H1 (cell line): ENCODE measurements at regions not wholly inside any gene's neighbourhood (a gene's known extent, or its start where the extent isn't known, plus 50 kb on each side); places are given as distances from the start of the nearest gene placed in this dataset.

ENCODE experiments used
- CTCF ChIA-PET: fragments of 300-600 bp; sonication (Branson Sonifier 250); formaldehyde crosslinking; loops from one replicate; lab custom pipeline; 2021; ENCODE audit not compliant: partially characterized antibody; lab: Charles Lee
- POLR2A ChIA-PET: fragments of 300-600 bp; sonication (Branson Sonifier 250); formaldehyde crosslinking; loops from one replicate; lab custom pipeline; 2021; ENCODE audit warnings: inconsistent platforms; ENCODE audit not compliant: partially characterized antibody; lab: Charles Lee
- DNase-seq, 2 experiments: peaks; one replicate each; pipeline versions ENCODE4 v3.0.0 to v3.0.0-alpha.2; 2010 to 2022; ENCODE audit warnings: low spot score in 2 of 2, low read depth in 1 of 2, mixed read lengths in 1 of 2
- FAIRE-seq: peaks from 2 replicates; lab custom pipeline; 2011; peaks lifted over from hg19 to GRCh38; lab: Jason Lieb, UNC
- H2AFZ ChIP-seq: 2 replicates; pipeline ENCODE4 v1.8.1; 2012; ENCODE audit warnings: low read length, inconsistent platforms
- H2AK5ac ChIP-seq: 2 replicates; pipeline ENCODE4 v1.6.1; 2013; ENCODE audit warnings: low read depth, low read length
- H2BK120ac ChIP-seq: replicated peaks from 2 replicates; pipeline ENCODE3; 2013; ENCODE audit warnings: low read depth, low read length, inconsistent platforms
- H2BK12ac ChIP-seq: 2 replicates; pipeline ENCODE4 v1.6.1; 2013; ENCODE audit warnings: low read depth, low read length
- H2BK15ac ChIP-seq: 2 replicates; pipeline ENCODE4 v1.6.1; 2013; ENCODE audit warnings: low read length
- H2BK20ac ChIP-seq: 2 replicates; pipeline ENCODE4 v1.6.1; 2013; ENCODE audit warnings: low read length
- H2BK5ac ChIP-seq: 2 replicates; pipeline ENCODE4 v1.6.1; 2013; ENCODE audit warnings: low read depth, low read length
- H3K14ac ChIP-seq: 2 replicates; pipeline ENCODE4 v1.6.1; 2013; ENCODE audit warnings: inconsistent platforms; ENCODE audit not compliant: insufficient read length
- H3K18ac ChIP-seq: 2 replicates; pipeline ENCODE4 v1.6.1; 2013; ENCODE audit warnings: low read length; ENCODE audit errors: extremely low read depth
- H3K23ac ChIP-seq: 2 replicates; pipeline ENCODE4 v1.6.1; 2013; ENCODE audit warnings: inconsistent platforms; ENCODE audit not compliant: insufficient read length
- H3K23me2 ChIP-seq: 2 replicates; pipeline ENCODE4 v1.6.1; 2013; ENCODE audit warnings: low read depth, low read length
- H3K27ac ChIP-seq: 2 replicates; pipeline ENCODE4 v1.6.1; 2011; ENCODE audit warnings: low read depth, low read length, inconsistent platforms
- H3K27me3 ChIP-seq, 4 experiments: replicated peaks in 1 of 4; 1 replicate in 1 of 4; 2 replicates in 3 of 4; pipeline versions ENCODE4 v1.6.1 to v1.8.1; 2011 to 2013; ENCODE audit warnings: low read length in 3 of 4, mild to moderate bottlenecking in 3 of 4, inconsistent platforms in 2 of 4, mixed read lengths in 2 of 4, moderate library complexity in 1 of 4; ENCODE audit not compliant: control insufficient read depth in 3 of 4, insufficient read depth in 3 of 4; ENCODE audit errors: extremely low read depth in 1 of 4
- H3K36me3 ChIP-seq, 4 experiments: 2 replicates each; pipeline versions ENCODE4 v1.6.1 to v1.8.1; 2011 to 2013; ENCODE audit warnings: mild to moderate bottlenecking in 4 of 4, low read length in 3 of 4, moderate library complexity in 2 of 4, control low read depth in 1 of 4, inconsistent platforms in 1 of 4; ENCODE audit not compliant: insufficient read depth in 4 of 4, control insufficient read depth in 2 of 4
- H3K4ac ChIP-seq: replicated peaks from 2 replicates; pipeline ENCODE3; 2013; ENCODE audit warnings: low read length, low read depth, mixed read lengths, inconsistent platforms; ENCODE audit not compliant: insufficient read length
- H3K4me1 ChIP-seq, 4 experiments: replicated peaks in 1 of 4; 1 replicate in 1 of 4; 2 replicates in 3 of 4; pipeline versions ENCODE4 v1.6.1 to v1.8.1; 2011 to 2013; ENCODE audit warnings: low read length in 3 of 4, inconsistent platforms in 2 of 4, mixed read lengths in 1 of 4; ENCODE audit not compliant: insufficient read depth in 4 of 4, control insufficient read depth in 3 of 4
- H3K4me2 ChIP-seq, 2 experiments: 2 replicates each; pipeline versions ENCODE4 v1.6.1 to v1.8.1; 2011 to 2013; ENCODE audit warnings: low read depth in 2 of 2, low read length in 2 of 2, control low read depth in 1 of 2, inconsistent platforms in 1 of 2, mild to moderate bottlenecking in 1 of 2; ENCODE audit not compliant: insufficient read depth in 1 of 2
- H3K4me3 ChIP-seq, 4 experiments: fragments of 200-600, 300-600 bp in 1 of 4; sonication (generic), shearing (Covaris generic), sonication (Bioruptor Twin) in 1 of 4; 2 replicates each; pipeline versions ENCODE4 v1.5.1 to v1.8.1; 2011 to 2016; ENCODE audit warnings: low read length in 4 of 4, low read depth in 3 of 4, control low read depth in 2 of 4, inconsistent platforms in 2 of 4, mild to moderate bottlenecking in 2 of 4, mixed read lengths in 1 of 4, moderate library complexity in 1 of 4; ENCODE audit not compliant: insufficient read depth in 2 of 4; ENCODE audit errors: extremely low read depth in 1 of 4
- H3K56ac ChIP-seq: replicated peaks from 2 replicates; pipeline ENCODE3; 2013; ENCODE audit warnings: low read depth, mild to moderate bottlenecking, mixed read lengths, low read length, inconsistent platforms; ENCODE audit not compliant: insufficient read length
- H3K79me1 ChIP-seq: 2 replicates; pipeline ENCODE4 v1.6.1; 2013; ENCODE audit warnings: low read depth, low read length, control low read depth
- H3K79me2 ChIP-seq, 2 experiments: 2 replicates each; pipeline versions ENCODE4 v1.6.1 to v1.8.1; 2012 to 2013; ENCODE audit warnings: low read length in 2 of 2, mild to moderate bottlenecking in 2 of 2, inconsistent platforms in 1 of 2; ENCODE audit not compliant: insufficient read depth in 2 of 2, control insufficient read depth in 1 of 2
- H3K9ac ChIP-seq, 4 experiments: replicated peaks in 1 of 4; 1 replicate in 1 of 4; 2 replicates in 3 of 4; pipeline versions ENCODE4 v1.6.1 to v1.8.1; 2011 to 2013; ENCODE audit warnings: low read depth in 3 of 4, low read length in 3 of 4, control low read depth in 2 of 4, mild to moderate bottlenecking in 2 of 4, moderate library complexity in 2 of 4, inconsistent platforms in 1 of 4; ENCODE audit errors: extremely low read depth in 1 of 4
- H3K9me3 ChIP-seq, 2 experiments: 2 replicates each; pipeline versions ENCODE4 v1.6.1 to v1.8.1; 2012 to 2013; ENCODE audit warnings: mild to moderate bottlenecking in 2 of 2, moderate library complexity in 2 of 2, control low read depth in 1 of 2, inconsistent platforms in 1 of 2, low read depth in 1 of 2, low read length in 1 of 2, mixed read lengths in 1 of 2; ENCODE audit not compliant: insufficient read depth in 2 of 2
- H4K20me1 ChIP-seq, 2 experiments: replicated peaks in 1 of 2; 2 replicates each; pipeline versions ENCODE3 to v1.8.1; 2011 to 2013; ENCODE audit warnings: inconsistent platforms in 2 of 2, low read length in 2 of 2, mild to moderate bottlenecking in 1 of 2; ENCODE audit not compliant: insufficient read depth in 2 of 2, control insufficient read depth in 1 of 2
- H4K5ac ChIP-seq: 2 replicates; pipeline ENCODE4 v1.6.1; 2013; ENCODE audit warnings: low read length, low read depth, mixed read lengths, inconsistent platforms; ENCODE audit not compliant: insufficient read length
- H4K8ac ChIP-seq: 2 replicates; pipeline ENCODE4 v1.8.0; 2013; ENCODE audit warnings: mild to moderate bottlenecking, moderate library complexity, low read length, inconsistent platforms; ENCODE audit not compliant: insufficient read depth; ENCODE audit errors: extremely low read depth
- H4K91ac ChIP-seq: replicated peaks from 2 replicates; pipeline ENCODE3; 2013; ENCODE audit warnings: low read length, mixed read lengths, inconsistent platforms; ENCODE audit not compliant: insufficient read length
- CBX5 ChIP-seq: fragments of 300-800, 300-1000 bp; sonication (generic); IDR thresholded peaks from 2 replicates; pipeline ENCODE4 v1.7.1; 2016; ENCODE audit warnings: antibody characterized with exemption, low read length, low read depth
- NRF1 ChIP-seq: IDR thresholded peaks from 2 replicates; pipeline ENCODE4 v1.6.1; 2011; ENCODE audit warnings: mild to moderate bottlenecking, low read depth, low read length, improper control_type of control experiment
- RFX5 ChIP-seq: IDR thresholded peaks from 2 replicates; pipeline ENCODE4 v1.6.1; 2011; ENCODE audit warnings: low read depth, low read length, improper control_type of control experiment, borderline replicate concordance
- SP4 ChIP-seq: IDR thresholded peaks from 2 replicates; pipeline ENCODE4 v1.6.1; 2012; ENCODE audit warnings: low read length, inconsistent platforms
- WGBS, 2 experiments: shearing (Covaris generic) in 1 of 2; methylation state at CpG; one replicate each; pipeline versions ENCODE4 v1.1.6 to v1.1.7; 2013 to 2015; ENCODE audit warnings: low lambda C conversion rate in 2 of 2, mixed read lengths in 2 of 2, inconsistent platforms in 1 of 2, low coverage in 1 of 2, missing lambda C conversion rate in 1 of 2; ENCODE audit not compliant: insufficient replicate concordance in 2 of 2, insufficient coverage in 1 of 2, insufficient read length in 1 of 2; ENCODE audit errors: extremely low coverage in 1 of 2, missing lambda C conversion rate in 1 of 2; 5-methylcytosine and 5-hydroxymethylcytosine counted together

GRCh38 chr6:20332441-20333006 lies 69.2 kb upstream of the E2F3 start:
- H3K4ac ChIP-seq, result no peak overlapping the region
- H3K79me1 ChIP-seq, result no peaks in the 10 kb centered on the region
- peaks cover 0 to 4% (median 1%) of the 10 kb centered on the region in 4 experiments; a peak in 4 of 7 replicates for H3K4me1 ChIP-seq
- no peak overlapping the region for H4K91ac ChIP-seq
- H2BK20ac ChIP-seq, result no peak overlapping the region
- H4K8ac ChIP-seq, result no peak overlapping the region
- no peak overlapping the region for H3K27ac ChIP-seq
- no peak overlapping the region for H2AK5ac ChIP-seq
- H2BK12ac ChIP-seq, result no peak overlapping the region
- ChIA-PET CTCF (interaction anchor here (1.4 to 1.9 kb wide), 2 partner anchors 10 to 13 kb away, joined by 3 to 5 read pairs; no protein-coding TSS in a partner anchor), POLR2A (no interaction called here)
- H4K5ac ChIP-seq, result no peak overlapping the region
- H3K9me3 ChIP-seq, result no peaks in the 10 kb centered on the region
- 94% methylated on average over 1 of the region's 1 CpG; no CpG with 5 or more reads in 1 of the 2 experiments for WGBS, 2 experiments
- no peak overlapping the region for H3K18ac ChIP-seq
- no peak overlapping the region for H3K4me3 ChIP-seq
- H2BK5ac ChIP-seq, result no peak overlapping the region
- no peaks in the 10 kb centered on the region for H3K79me2 ChIP-seq
- H3K27me3 ChIP-seq, result no peaks in the 10 kb centered on the region
- no peak overlapping the region for H3K23ac ChIP-seq
- no peak overlapping the region for H3K14ac ChIP-seq
- FAIRE-seq (no peak), DNase-seq (no peak)
- H4K20me1 ChIP-seq, result no peaks in the 10 kb centered on the region
- H2BK120ac ChIP-seq, result no peak overlapping the region
- H3K56ac ChIP-seq, result no peak overlapping the region
- no peak overlapping the region for H3K4me2 ChIP-seq
- H2BK15ac ChIP-seq, result no peak overlapping the region
- H2AFZ ChIP-seq, result no peak overlapping the region
- H3K23me2 ChIP-seq, result no peaks in the 10 kb centered on the region
- no peak for TF ChIP-seq RFX5
- no peak for TF ChIP-seq NRF1
- no peak for TF ChIP-seq CBX5
- TF ChIP-seq SP4, result no peak
- no peaks in the 10 kb centered on the region for H3K36me3 ChIP-seq
- H3K9ac ChIP-seq, result no peak overlapping the region
